GM12892 (cell line): ENCODE measurements at regions not wholly inside any gene's neighbourhood (a gene's known extent, or its start where the extent isn't known, plus 50 kb on each side); places are given as distances from the start of the nearest gene placed in this dataset.

Source experiments
- POLR2A ChIP-seq: IDR thresholded peaks from 2 replicates; pipeline ENCODE4 v1.6.1; 2011; ENCODE audit warnings: low read depth, low read length, control low read depth
- TAF1 ChIP-seq: IDR thresholded peaks from 2 replicates; pipeline ENCODE4 v1.6.1; 2011; ENCODE audit warnings: low read depth, mild to moderate bottlenecking, control low read depth, low read length, borderline replicate concordance

- TF ChIP-seq POLR2A (no peak), TAF1 (no peak)
These were observed 395.9 kb downstream of the DHX35 start for GRCh38 chr20:39358052-39358451.
